Retinal pigment epithelial cell (primary cell): ENCODE measurements at regions not wholly inside any gene's neighbourhood (a gene's known extent, or its start where the extent isn't known, plus 50 kb on each side); places are given as distances from the start of the nearest gene placed in this dataset.

ENCODE experiments used
- DNase-seq: peaks from one replicate; pipeline ENCODE4 v3.0.0-alpha.2; 2010; ENCODE audit warnings: low read depth
- H3K4me3 ChIP-seq: 2 replicates; pipeline ENCODE4 v1.5.1; 2011; ENCODE audit warnings: mild to moderate bottlenecking, low read length, control low read depth, moderate library complexity
- CTCF ChIP-seq: conservative IDR thresholded peaks from 2 replicates; pipeline ENCODE4 v1.5.1; 2011; ENCODE audit warnings: low read depth, low read length, control low read depth, inconsistent platforms

- H3K4me3 ChIP-seq = no peak overlapping the region
- TF ChIP-seq CTCF = no peak
- no peak for DNase-seq
Measured at GRCh38 chr18:38076346-38077070, 510.9 kb upstream of the CELF4 start.

GRCh38 chr18:38074298-38074876 lies 508.8 kb upstream of the CELF4 start:
- no peak overlapping the region for H3K4me3 ChIP-seq
- no peak for DNase-seq
- no peak for TF ChIP-seq CTCF

- H3K4me3 ChIP-seq = no peak overlapping the region
- TF ChIP-seq CTCF = no peak
- no peak for DNase-seq
Measured at GRCh38 chr18:38067821-38068220, 502.2 kb upstream of the CELF4 start.

- TF ChIP-seq CTCF = no peak
- no peak overlapping the region for H3K4me3 ChIP-seq
- no peak for DNase-seq
Measured at GRCh38 chr18:38067086-38067485, 501.5 kb upstream of the CELF4 start.

- H3K4me3 ChIP-seq = no peak overlapping the region
- no peak for TF ChIP-seq CTCF
- DNase-seq = no peak
Measured at GRCh38 chr18:38052879-38053590, 487.4 kb upstream of the CELF4 start.

GRCh38 chr18:38047820-38048219 lies 482.2 kb upstream of the CELF4 start:
- peak; percentile 37 for TF ChIP-seq CTCF
- no peak for DNase-seq
- H3K4me3 ChIP-seq = no peak overlapping the region
